ENCODE measurements at regions not wholly inside any gene's neighbourhood (a gene's known extent, or its start where the extent isn't known, plus 50 kb on each side); places are given as distances from the start of the nearest gene placed in this dataset.

DNA sequence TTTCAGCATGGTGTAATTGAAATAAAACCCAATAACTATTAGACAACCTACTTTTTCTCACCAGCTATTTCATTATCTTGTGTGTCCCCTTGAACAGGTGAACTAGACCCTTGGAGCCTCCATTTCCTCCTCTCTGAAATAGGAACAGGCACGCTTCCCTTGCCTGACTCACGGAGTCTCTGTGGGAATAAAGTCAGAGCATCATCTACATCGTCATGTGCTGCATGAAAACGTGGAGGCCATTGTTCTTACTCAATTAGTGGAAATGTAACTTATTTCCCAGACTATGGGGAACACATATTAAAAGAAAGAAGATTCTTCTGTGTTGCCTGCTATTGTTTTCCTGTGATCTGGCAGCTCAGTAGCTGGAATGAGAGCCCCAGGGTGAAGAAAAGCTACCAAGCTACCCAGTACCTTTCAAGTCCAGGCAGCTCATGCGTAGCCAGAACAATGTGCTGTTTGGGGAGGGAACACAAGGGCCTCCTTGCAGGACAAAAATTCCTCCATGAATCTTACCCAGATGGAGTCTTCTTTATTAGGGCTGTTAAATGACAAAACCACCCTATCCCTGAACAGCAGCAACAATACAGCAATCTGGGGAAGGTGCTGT lies 59.8 kb downstream of the SOX11 start:
- H3K4me1 ChIP-seq = no peaks in the 10 kb centered on the region
- H3K27ac ChIP-seq = no peak overlapping the region
- TF ChIP-seq, protein P1, sequence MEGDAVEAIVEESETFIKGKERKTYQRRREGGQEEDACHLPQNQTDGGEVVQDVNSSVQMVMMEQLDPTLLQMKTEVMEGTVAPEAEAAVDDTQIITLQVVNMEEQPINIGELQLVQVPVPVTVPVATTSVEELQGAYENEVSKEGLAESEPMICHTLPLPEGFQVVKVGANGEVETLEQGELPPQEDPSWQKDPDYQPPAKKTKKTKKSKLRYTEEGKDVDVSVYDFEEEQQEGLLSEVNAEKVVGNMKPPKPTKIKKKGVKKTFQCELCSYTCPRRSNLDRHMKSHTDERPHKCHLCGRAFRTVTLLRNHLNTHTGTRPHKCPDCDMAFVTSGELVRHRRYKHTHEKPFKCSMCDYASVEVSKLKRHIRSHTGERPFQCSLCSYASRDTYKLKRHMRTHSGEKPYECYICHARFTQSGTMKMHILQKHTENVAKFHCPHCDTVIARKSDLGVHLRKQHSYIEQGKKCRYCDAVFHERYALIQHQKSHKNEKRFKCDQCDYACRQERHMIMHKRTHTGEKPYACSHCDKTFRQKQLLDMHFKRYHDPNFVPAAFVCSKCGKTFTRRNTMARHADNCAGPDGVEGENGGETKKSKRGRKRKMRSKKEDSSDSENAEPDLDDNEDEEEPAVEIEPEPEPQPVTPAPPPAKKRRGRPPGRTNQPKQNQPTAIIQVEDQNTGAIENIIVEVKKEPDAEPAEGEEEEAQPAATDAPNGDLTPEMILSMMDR (IDR thresholded peaks at IDR 0.05) = no peak
- no peaks in the 10 kb centered on the region for H3K27me3 ChIP-seq
- H3K9me3 ChIP-seq = no peaks in the 10 kb centered on the region
- H3K36me3 ChIP-seq = no peaks in the 10 kb centered on the region
- ATAC-seq (no peak), DNase-seq (no peak)
- no peak overlapping the region for H3K4me3 ChIP-seq
- intact Hi-C loops (cut with DNase I) = no loop called here

DNA sequence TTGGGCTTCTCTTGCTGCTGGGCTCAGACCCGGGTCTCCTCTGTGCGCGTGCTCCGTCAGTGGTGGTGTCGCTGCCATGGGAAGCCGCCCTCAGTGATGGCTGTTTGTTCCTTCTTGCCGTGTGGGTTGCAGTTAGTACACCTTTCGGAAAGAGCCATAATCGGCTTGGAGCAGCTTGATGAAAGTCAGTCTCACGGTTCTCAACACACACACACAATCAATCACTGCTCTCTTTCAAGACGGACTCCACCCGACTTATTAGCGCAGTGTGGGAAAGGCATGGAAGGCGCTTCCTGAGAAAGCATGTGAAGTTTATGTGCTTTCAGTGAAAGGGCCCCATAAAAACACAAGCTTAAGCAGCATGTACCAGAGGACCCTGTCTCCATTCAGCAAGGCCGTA lies 64.1 kb downstream of the SOX11 start:
- intact Hi-C loops (cut with DNase I) = no loop called here
- Histone ChIP-seq H3K27ac (no peak overlapping the region), H3K4me3 (no peak overlapping the region), H3K4me1 (no peaks in the 10 kb centered on the region), H3K36me3 (no peaks in the 10 kb centered on the region), H3K27me3 (no peaks in the 10 kb centered on the region), H3K9me3 (no peaks in the 10 kb centered on the region)
- no peak for ATAC-seq
- no peak for DNase-seq
- TF ChIP-seq, protein P1 (IDR thresholded peaks at IDR 0.05) = no peak

GRCh38 chr2:5758346-5758745 lies 66.2 kb downstream of the SOX11 start:
- no peaks in the 10 kb centered on the region for H3K27me3 ChIP-seq
- DNase-seq (no peak), ATAC-seq (no peak)
- H3K4me3 ChIP-seq = no peak overlapping the region
- intact Hi-C loops (cut with DNase I) = no loop called here
- TF ChIP-seq, protein P1 (IDR thresholded peaks at IDR 0.05) = no peak
- no peaks in the 10 kb centered on the region for H3K36me3 ChIP-seq
- no peak overlapping the region for H3K27ac ChIP-seq
- no peaks in the 10 kb centered on the region for H3K9me3 ChIP-seq
- H3K4me1 ChIP-seq = no peaks in the 10 kb centered on the region

- H3K36me3 ChIP-seq = no peaks in the 10 kb centered on the region
- TF ChIP-seq, protein P1 (IDR thresholded peaks at IDR 0.05) = no peak
- no peaks in the 10 kb centered on the region for H3K27me3 ChIP-seq
- H3K4me3 ChIP-seq = no peak overlapping the region
- intact Hi-C loops (cut with DNase I) = no loop called here
- ATAC-seq (no peak), DNase-seq (no peak)
- no peaks in the 10 kb centered on the region for H3K9me3 ChIP-seq
- no peaks in the 10 kb centered on the region for H3K4me1 ChIP-seq
- H3K27ac ChIP-seq = no peak overlapping the region
Observed at GRCh38 chr2:5759949-5760348, 67.8 kb downstream of the SOX11 start.

- no peak for ATAC-seq
- intact Hi-C loops (cut with DNase I) = no loop called here
Observed at GRCh38 chr2:5763531-5763930, 71.3 kb downstream of the SOX11 start.

More at GRCh38 chr2:5763531-5763930, 71.3 kb downstream of the SOX11 start:
- H3K4me1 ChIP-seq = no peaks in the 10 kb centered on the region
- DNase-seq = no peak
- TF ChIP-seq, protein P1 (IDR thresholded peaks at IDR 0.05) = no peak
- H3K27ac ChIP-seq = no peak overlapping the region
- H3K4me3 ChIP-seq = no peak overlapping the region
- H3K9me3 ChIP-seq = no peaks in the 10 kb centered on the region
- no peaks in the 10 kb centered on the region for H3K27me3 ChIP-seq
- no peaks in the 10 kb centered on the region for H3K36me3 ChIP-seq
